HFFc6 (cell line): ENCODE measurements at regions not wholly inside any gene's neighbourhood (a gene's known extent, or its start where the extent isn't known, plus 50 kb on each side); places are given as distances from the start of the nearest gene placed in this dataset.
A peak's percentile ranks its signal among the peaks of the same experiment; 100 is the strongest.

ENCODE experiments used
- DNase-seq: peaks from one replicate; pipeline ENCODE4 v3.0.0-alpha.2; 2018
- H3K27ac Mint-ChIP-seq: 2 replicates; pipeline ENCODE4 v1.8.0; 2020; ENCODE audit warnings: mild to moderate bottlenecking, mixed read lengths
- H3K27me3 Mint-ChIP-seq: 2 replicates; pipeline ENCODE4 v1.8.0; 2021; ENCODE audit warnings: mild to moderate bottlenecking, moderate library complexity, mixed read lengths; ENCODE audit not compliant: insufficient read depth
- H3K36me3 Mint-ChIP-seq: 2 replicates; pipeline ENCODE4 v1.8.0; 2021; ENCODE audit warnings: low read depth, mixed read lengths
- H3K4me1 Mint-ChIP-seq: 2 replicates; pipeline ENCODE4 v1.8.0; 2020; ENCODE audit warnings: low read depth, mixed read lengths
- H3K4me3 Mint-ChIP-seq: 2 replicates; pipeline ENCODE4 v1.8.0; 2020; ENCODE audit warnings: mild to moderate bottlenecking, moderate library complexity, mixed read lengths
- H3K9me3 Mint-ChIP-seq: 2 replicates; pipeline ENCODE4 v1.8.0; 2020; ENCODE audit warnings: mild to moderate bottlenecking, mixed read lengths
- TF ChIP-seq, protein P1 (sequence below): fragments of 200-600 bp; sonication (generic); IDR thresholded peaks from 2 replicates; pipeline ENCODE4 v1.5.0; 2021; ENCODE audit warnings: antibody characterized with exemption, mild to moderate bottlenecking

DNA sequence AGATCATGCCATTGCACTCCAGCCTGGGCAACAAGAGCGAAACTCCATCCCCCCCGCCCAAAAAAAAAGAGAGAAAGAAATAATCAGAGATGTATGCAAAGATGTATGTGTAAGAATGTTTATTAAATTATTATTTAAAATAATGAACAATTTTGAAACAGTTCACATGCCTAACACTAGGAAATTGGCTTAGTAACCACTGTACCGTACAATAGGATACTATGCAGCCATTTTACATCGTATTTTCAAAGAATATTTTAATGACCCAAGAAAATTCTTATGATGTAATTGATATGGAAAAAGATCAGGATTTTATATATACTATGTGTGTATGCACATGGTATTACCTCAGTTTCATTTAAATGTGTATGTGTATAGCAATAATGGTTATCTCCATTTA is 190.5 kb downstream of the ZFP36L2 start:
- TF ChIP-seq, protein P1, sequence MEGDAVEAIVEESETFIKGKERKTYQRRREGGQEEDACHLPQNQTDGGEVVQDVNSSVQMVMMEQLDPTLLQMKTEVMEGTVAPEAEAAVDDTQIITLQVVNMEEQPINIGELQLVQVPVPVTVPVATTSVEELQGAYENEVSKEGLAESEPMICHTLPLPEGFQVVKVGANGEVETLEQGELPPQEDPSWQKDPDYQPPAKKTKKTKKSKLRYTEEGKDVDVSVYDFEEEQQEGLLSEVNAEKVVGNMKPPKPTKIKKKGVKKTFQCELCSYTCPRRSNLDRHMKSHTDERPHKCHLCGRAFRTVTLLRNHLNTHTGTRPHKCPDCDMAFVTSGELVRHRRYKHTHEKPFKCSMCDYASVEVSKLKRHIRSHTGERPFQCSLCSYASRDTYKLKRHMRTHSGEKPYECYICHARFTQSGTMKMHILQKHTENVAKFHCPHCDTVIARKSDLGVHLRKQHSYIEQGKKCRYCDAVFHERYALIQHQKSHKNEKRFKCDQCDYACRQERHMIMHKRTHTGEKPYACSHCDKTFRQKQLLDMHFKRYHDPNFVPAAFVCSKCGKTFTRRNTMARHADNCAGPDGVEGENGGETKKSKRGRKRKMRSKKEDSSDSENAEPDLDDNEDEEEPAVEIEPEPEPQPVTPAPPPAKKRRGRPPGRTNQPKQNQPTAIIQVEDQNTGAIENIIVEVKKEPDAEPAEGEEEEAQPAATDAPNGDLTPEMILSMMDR = peak; percentile 58
- no peak for DNase-seq
- H3K27me3 Mint-ChIP-seq = no peaks in the 10 kb centered on the region
- H3K4me3 Mint-ChIP-seq = no peak overlapping the region
- H3K9me3 Mint-ChIP-seq = no peaks in the 10 kb centered on the region
- H3K36me3 Mint-ChIP-seq = no peaks in the 10 kb centered on the region
- no peak overlapping the region for H3K27ac Mint-ChIP-seq
- peaks cover 39% of the 10 kb centered on the region for H3K4me1 Mint-ChIP-seq

DNA sequence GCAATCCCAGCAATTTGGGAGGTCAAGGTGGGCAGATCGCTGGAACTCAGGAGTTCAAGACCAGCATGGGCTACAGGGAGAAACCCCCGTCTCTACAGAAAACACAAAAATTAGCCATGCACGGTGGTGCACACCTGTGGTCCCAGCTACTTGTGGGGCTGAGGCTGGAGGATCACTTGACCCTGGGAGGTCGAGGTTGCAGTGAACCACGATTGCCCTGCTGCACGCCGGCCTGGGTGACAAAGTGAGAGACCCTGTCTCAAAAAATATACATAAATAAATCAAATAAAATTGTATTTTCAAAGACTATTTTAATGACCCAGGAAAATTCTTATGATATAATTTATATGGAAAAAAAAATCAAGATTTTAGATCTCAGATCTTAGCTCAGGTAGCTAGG is 191.5 kb downstream of the ZFP36L2 start:
- H3K4me3 Mint-ChIP-seq = no peak overlapping the region
- TF ChIP-seq, protein P1 = no peak
- no peak for DNase-seq
- H3K36me3 Mint-ChIP-seq = no peaks in the 10 kb centered on the region
- H3K27me3 Mint-ChIP-seq = no peaks in the 10 kb centered on the region
- peaks cover 30% of the 10 kb centered on the region for H3K4me1 Mint-ChIP-seq
- H3K9me3 Mint-ChIP-seq = no peaks in the 10 kb centered on the region
- no peak overlapping the region for H3K27ac Mint-ChIP-seq

DNA sequence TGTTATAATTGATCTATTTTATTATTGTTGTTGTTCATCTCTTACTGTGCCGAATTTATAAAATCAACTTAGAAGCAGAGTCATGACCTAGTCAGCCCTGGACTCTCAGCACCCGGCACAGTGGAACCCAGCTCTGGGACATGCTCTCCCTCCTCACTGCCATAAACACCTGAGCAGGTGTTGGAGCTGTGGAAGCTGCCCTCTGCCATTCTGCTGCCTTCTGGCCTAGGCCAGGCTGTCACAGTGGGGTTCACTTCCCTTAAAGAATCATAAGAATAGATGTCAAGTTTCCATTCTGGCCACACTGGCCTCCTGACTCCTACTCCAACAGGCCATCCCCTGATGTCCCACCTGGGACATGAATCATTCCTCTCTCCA is 192.2 kb downstream of the ZFP36L2 start:
- Mint-ChIP-seq H3K9me3 (no peaks in the 10 kb centered on the region), H3K4me3 (no peak overlapping the region), H3K27me3 (no peaks in the 10 kb centered on the region), H3K27ac (no peak overlapping the region), H3K36me3 (no peaks in the 10 kb centered on the region), H3K4me1 (peaks cover 23% of the 10 kb centered on the region)
- TF ChIP-seq, protein P1 = no peak
- no peak for DNase-seq

DNA sequence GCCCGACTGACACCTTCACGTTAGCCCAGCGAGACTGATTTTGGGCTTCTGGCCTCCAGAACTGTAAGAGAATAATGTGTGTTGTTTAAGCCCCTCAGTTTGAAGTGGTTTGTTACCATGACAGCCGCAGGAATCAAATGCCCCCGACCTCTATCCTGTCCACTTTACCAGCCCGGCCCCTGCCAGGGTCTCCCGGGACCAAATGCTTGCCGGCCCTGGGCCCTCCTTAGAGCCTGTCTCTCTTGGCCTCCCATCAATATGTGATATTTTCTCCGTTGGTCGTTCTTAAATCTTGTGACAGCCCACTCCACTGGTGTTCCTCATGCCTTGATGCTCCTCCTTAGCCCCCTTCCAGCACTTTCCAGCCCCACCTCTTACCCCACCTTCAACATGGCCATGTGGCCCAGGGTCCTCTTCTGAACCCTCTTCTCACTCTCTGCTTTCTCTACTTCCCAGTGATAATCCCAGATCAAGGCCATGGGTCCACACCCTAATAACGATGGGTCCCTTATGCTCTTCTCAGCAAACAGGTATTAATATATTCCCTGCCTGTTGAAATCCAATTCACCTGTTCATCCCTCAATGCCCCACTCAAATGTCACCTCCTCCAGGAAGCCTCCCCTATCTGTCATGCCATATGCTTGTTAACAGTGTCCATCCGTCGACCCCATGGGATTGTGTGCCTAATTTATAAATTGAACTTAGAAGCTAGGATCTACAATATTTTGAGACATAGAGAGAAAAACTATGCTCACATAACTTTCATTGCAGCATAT is 192.8 kb downstream of the ZFP36L2 start:
- H3K36me3 Mint-ChIP-seq = no peaks in the 10 kb centered on the region
- no peaks in the 10 kb centered on the region for H3K27me3 Mint-ChIP-seq
- TF ChIP-seq, protein P1 = no peak
- H3K4me1 Mint-ChIP-seq = peaks cover 17% of the 10 kb centered on the region
- no peak for DNase-seq
- H3K9me3 Mint-ChIP-seq = no peaks in the 10 kb centered on the region
- H3K27ac Mint-ChIP-seq = no peak overlapping the region
- no peak overlapping the region for H3K4me3 Mint-ChIP-seq

DNA sequence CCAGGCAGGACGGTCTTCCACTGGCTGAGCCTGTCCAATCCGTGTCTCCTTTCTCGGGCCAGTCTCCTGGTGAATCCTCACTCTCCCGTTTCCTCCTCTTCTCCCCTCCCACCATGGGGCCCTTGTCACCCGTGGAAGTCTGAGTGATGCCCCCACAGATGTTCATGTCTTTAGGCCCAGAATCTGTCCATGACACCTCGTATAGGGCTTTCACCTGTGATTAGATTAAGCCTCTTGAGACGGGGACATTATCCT is 193.5 kb downstream of the ZFP36L2 start:
- TF ChIP-seq, protein P1 = no peak
- H3K4me3 Mint-ChIP-seq = no peak overlapping the region
- no peak overlapping the region for H3K27ac Mint-ChIP-seq
- H3K36me3 Mint-ChIP-seq = no peaks in the 10 kb centered on the region
- no peaks in the 10 kb centered on the region for H3K9me3 Mint-ChIP-seq
- peaks cover 10% of the 10 kb centered on the region for H3K4me1 Mint-ChIP-seq
- DNase-seq = no peak
- H3K27me3 Mint-ChIP-seq = no peaks in the 10 kb centered on the region
